ENCODE measurements at regions not wholly inside any gene's neighbourhood (a gene's known extent, or its start where the extent isn't known, plus 50 kb on each side); places are given as distances from the start of the nearest gene placed in this dataset.
"Not testable (repeated sequence)": the region's sequence is repeated elsewhere in the genome, so short reads cannot be mapped to it uniquely, and the experiment has no call there.

GRCh38 chr14:44453433-44454171, 53.5 kb downstream of the FSCB start:
- Mint-ChIP-seq H3K4me1 (no peaks in the 10 kb centered on the region), H3K9me3 (peaks cover 12% of the 10 kb centered on the region), H3K27me3 (ENCODE audit: low read depth) (no peaks in the 10 kb centered on the region), H3K4me3 (no peak overlapping the region), H3K27ac (ENCODE audit: unreplicated experiment) (no peak overlapping the region), H3K36me3 (ENCODE audit: low read depth) (no peaks in the 10 kb centered on the region)
- DNase-seq (ENCODE audit: low read depth, low spot score), result no peak
- TF ChIP-seq, protein P1, sequence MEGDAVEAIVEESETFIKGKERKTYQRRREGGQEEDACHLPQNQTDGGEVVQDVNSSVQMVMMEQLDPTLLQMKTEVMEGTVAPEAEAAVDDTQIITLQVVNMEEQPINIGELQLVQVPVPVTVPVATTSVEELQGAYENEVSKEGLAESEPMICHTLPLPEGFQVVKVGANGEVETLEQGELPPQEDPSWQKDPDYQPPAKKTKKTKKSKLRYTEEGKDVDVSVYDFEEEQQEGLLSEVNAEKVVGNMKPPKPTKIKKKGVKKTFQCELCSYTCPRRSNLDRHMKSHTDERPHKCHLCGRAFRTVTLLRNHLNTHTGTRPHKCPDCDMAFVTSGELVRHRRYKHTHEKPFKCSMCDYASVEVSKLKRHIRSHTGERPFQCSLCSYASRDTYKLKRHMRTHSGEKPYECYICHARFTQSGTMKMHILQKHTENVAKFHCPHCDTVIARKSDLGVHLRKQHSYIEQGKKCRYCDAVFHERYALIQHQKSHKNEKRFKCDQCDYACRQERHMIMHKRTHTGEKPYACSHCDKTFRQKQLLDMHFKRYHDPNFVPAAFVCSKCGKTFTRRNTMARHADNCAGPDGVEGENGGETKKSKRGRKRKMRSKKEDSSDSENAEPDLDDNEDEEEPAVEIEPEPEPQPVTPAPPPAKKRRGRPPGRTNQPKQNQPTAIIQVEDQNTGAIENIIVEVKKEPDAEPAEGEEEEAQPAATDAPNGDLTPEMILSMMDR (conservative IDR thresholded peaks at IDR 0.05), result no peak

DNA sequence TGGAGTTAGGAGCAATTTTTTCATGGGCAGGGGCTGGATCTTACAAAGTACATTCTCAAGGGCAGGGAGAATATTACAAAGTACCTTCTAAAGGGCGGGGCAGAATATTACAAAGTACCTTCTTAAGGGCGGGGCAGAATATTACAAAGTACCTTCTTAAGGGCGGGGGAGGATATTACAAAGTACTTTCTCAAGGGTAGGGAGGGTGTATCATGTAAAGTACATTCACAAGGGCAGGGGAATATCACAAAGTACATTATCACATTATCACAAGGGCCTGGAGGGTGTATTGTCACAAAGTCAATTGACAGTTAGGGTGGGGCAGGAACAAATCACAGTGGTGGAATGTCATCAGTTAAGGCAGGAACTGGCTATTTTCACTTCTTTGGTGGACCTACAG, 56.9 kb downstream of the FSCB start:
- not testable (repeated sequence) for H3K4me1 Mint-ChIP-seq; H3K27me3 Mint-ChIP-seq (ENCODE audit: low read depth); H3K4me3 Mint-ChIP-seq; H3K9me3 Mint-ChIP-seq; H3K27ac Mint-ChIP-seq (ENCODE audit: unreplicated experiment); DNase-seq (ENCODE audit: low read depth, low spot score); H3K36me3 Mint-ChIP-seq (ENCODE audit: low read depth)

DNA sequence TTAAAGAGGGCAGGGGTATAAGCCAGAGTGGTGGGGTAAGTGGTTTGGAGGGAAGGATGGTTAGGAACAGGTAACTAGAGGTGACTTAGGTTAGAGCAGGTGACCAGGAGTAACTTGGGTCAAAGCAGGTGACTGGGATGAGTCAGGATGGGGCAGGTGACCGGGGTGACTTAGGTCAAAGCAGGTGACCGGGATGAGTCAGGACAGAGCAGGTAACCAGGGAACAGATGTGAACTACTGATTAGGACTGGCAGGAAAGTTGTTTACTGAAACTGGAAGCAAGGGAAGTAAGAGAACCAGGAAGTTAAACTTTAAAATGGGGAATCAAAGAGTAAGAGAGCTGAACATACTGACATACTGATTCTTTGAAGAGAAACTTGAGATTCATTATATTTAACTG, 57.4 kb downstream of the FSCB start:
- H3K4me1 Mint-ChIP-seq, result no peaks in the 10 kb centered on the region

GRCh38 chr14:44448951-44449358, 58.1 kb downstream of the FSCB start:
- no peaks in the 10 kb centered on the region for H3K36me3 Mint-ChIP-seq (ENCODE audit: low read depth)
- TF ChIP-seq, protein P1 (conservative IDR thresholded peaks at IDR 0.05), result no peak
- no peak overlapping the region for H3K4me3 Mint-ChIP-seq

More for the DNA sequence above, 57.4 kb downstream of the FSCB start:
- no peak for DNase-seq (ENCODE audit: low read depth, low spot score)
- TF ChIP-seq, protein P1 (conservative IDR thresholded peaks at IDR 0.05), result no peak
- Mint-ChIP-seq H3K27me3 (ENCODE audit: low read depth) (no peaks in the 10 kb centered on the region), H3K4me3 (no peak overlapping the region), H3K27ac (ENCODE audit: unreplicated experiment) (no peak overlapping the region), H3K9me3 (peaks cover 6% of the 10 kb centered on the region), H3K36me3 (ENCODE audit: low read depth) (no peaks in the 10 kb centered on the region)

GRCh38 chr14:44446965-44447364, 60.1 kb downstream of the FSCB start:
- Mint-ChIP-seq H3K36me3 (ENCODE audit: low read depth) (no peaks in the 10 kb centered on the region), H3K27ac (ENCODE audit: unreplicated experiment) (no peak overlapping the region)
- TF ChIP-seq, protein P1 (conservative IDR thresholded peaks at IDR 0.05), result no peak

More at GRCh38 chr14:44448951-44449358, 58.1 kb downstream of the FSCB start:
- Mint-ChIP-seq H3K4me1 (no peaks in the 10 kb centered on the region), H3K27me3 (ENCODE audit: low read depth) (no peaks in the 10 kb centered on the region), H3K27ac (ENCODE audit: unreplicated experiment) (no peak overlapping the region), H3K9me3 (peaks cover 6% of the 10 kb centered on the region)
- no peak for DNase-seq (ENCODE audit: low read depth, low spot score)

DNA sequence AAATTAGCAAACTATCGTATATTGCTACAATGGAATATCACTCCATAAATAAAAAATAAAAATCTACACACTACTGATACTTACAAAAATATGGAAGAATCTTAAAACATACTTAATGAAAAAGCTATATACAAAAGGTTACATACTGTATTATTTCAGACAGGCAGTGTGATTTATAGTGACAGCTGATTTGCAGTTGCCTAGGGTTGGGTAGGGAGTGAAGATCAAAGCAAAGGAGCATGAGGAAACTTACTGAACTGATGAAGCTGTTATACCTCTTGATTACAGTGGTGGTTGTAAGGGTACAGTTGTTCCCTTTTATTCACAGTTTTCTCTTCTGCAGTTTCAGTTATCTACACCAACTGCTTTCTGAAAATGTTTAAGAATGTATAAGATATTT, 62.6 kb downstream of the FSCB start:
- H3K9me3 Mint-ChIP-seq, result no peaks in the 10 kb centered on the region
- DNase-seq (ENCODE audit: low read depth, low spot score), result no peak
- H3K27me3 Mint-ChIP-seq (ENCODE audit: low read depth), result no peaks in the 10 kb centered on the region
- no peak overlapping the region for H3K4me3 Mint-ChIP-seq
- TF ChIP-seq, protein P1 (conservative IDR thresholded peaks at IDR 0.05), result no peak
- H3K36me3 Mint-ChIP-seq (ENCODE audit: low read depth), result no peaks in the 10 kb centered on the region
- H3K27ac Mint-ChIP-seq (ENCODE audit: unreplicated experiment), result no peak overlapping the region
- H3K4me1 Mint-ChIP-seq, result no peaks in the 10 kb centered on the region

More at GRCh38 chr14:44446965-44447364, 60.1 kb downstream of the FSCB start:
- Mint-ChIP-seq H3K4me3 (no peak overlapping the region), H3K4me1 (no peaks in the 10 kb centered on the region), H3K9me3 (peaks cover 6% of the 10 kb centered on the region), H3K27me3 (ENCODE audit: low read depth) (no peaks in the 10 kb centered on the region)
- no peak for DNase-seq (ENCODE audit: low read depth, low spot score)

Data from neural crest cell (in vitro differentiated cells).